Heart left ventricle (tissue), 13 donors: ENCODE measurements at regions not wholly inside any gene's neighbourhood (a gene's known extent, or its start where the extent isn't known, plus 50 kb on each side); places are given as distances from the start of the nearest gene placed in this dataset.

Experiments used
- CTCF ChIP-seq, 12 donors: fragments of 200-600 bp; sonication (generic) in 4 of 12; IDR thresholded peaks; one replicate each; pipeline versions ENCODE4 v1.5.0 to v1.8.0; 2018 to 2022; ENCODE audit warnings: antibody characterized with exemption in 12 of 12, mild to moderate bottlenecking in 5 of 12
- POLR2A ChIP-seq, 2 donors: fragments of 450-650 bp; IDR thresholded peaks; one replicate each; pipeline ENCODE4 v1.6.1; 2017; ENCODE audit warnings: antibody characterized with exemption in 2 of 2, mild to moderate bottlenecking in 2 of 2, moderate library complexity in 2 of 2
- donor health status: ischemic (EF 13 %, LVEDD 7.1; RV severe dilation, severe dysfunction).
- donor health status: DM: no; HTN: yes; CAD: no.
- donor health status: DM: no; HTN: no; CAD: no.
- donor health status: ischemic (EF 25% LVEDD 6.9; RV normal size, moderate dysfunction).
- donor health status: ischemic (EF 25% LVEDD 5.7; RV mildly dilated, moderate dysfunction).
- donor health status: ischemic (EF 35%, LVEDD 5.7; RV mildly dilated, moderate dysfunction).
- donor health status: nonischemic (EF 11% LVEDD 7.7; RV severe dilation, severe dysfunction).
- donor health status: DM: yes; HTN: yes; CAD: no.
- donor health status: PGD.
- donor health status: ischemic (EF 29% LVEDD 5.4; RV normal size, mild dysfunction).
- donor health status: nonischemic (EF 23%, LVEDD 6.1; RV moderate dilation, normal function).

- TF ChIP-seq CTCF (IDR thresholded peaks at IDR 0.05) (no peak), POLR2A (IDR thresholded peaks at IDR 0.05) (no peak)
Observed at GRCh38 chr18:65414501-65414900, 336.3 kb upstream of the CDH7 start.
